ENCODE measurements at regions not wholly inside any gene's neighbourhood (a gene's known extent, or its start where the extent isn't known, plus 50 kb on each side); places are given as distances from the start of the nearest gene placed in this dataset.

GRCh38 chr11:70566768-70567530 is 168.6 kb downstream of the CTTN start:
- H3K4me1 ChIP-seq (ENCODE audit: insufficient read depth, low read length), result peaks cover 12% of the 10 kb centered on the region
- H3K4me3 ChIP-seq (ENCODE audit: low read depth in 1 of 2, low read length in 2 of 2), result no peak overlapping the region
- no peak overlapping the region for H3K27ac ChIP-seq (ENCODE audit: low read depth, low read length)

GRCh38 chr11:70567680-70568034 is 169.3 kb downstream of the CTTN start:
- peaks cover 12% of the 10 kb centered on the region for H3K4me1 ChIP-seq (ENCODE audit: insufficient read depth, low read length)
- H3K9ac ChIP-seq (ENCODE audit: low read length), result no peak overlapping the region
- H3K4me3 ChIP-seq (ENCODE audit: low read depth in 1 of 2, low read length in 2 of 2), result peak overlapping the region; percentile 52 to 76
- no peaks in the 10 kb centered on the region for H3K36me3 ChIP-seq (ENCODE audit: insufficient read depth, low read length)
- H3K27ac ChIP-seq (ENCODE audit: low read depth, low read length), result no peak overlapping the region
- no peaks in the 10 kb centered on the region for H3K27me3 ChIP-seq (ENCODE audit: control insufficient read depth in 1 of 2, insufficient read depth in 2 of 2, low read length in 2 of 2)
- H3K9me3 ChIP-seq (ENCODE audit: low read length), result no peaks in the 10 kb centered on the region

More at GRCh38 chr11:70566768-70567530, 168.6 kb downstream of the CTTN start:
- Histone ChIP-seq H3K9me3 (ENCODE audit: low read length) (no peaks in the 10 kb centered on the region), H3K27me3 (ENCODE audit: control insufficient read depth in 1 of 2, insufficient read depth in 2 of 2, low read length in 2 of 2) (no peaks in the 10 kb centered on the region), H3K36me3 (ENCODE audit: insufficient read depth, low read length) (no peaks in the 10 kb centered on the region), H3K9ac (ENCODE audit: low read length) (no peak overlapping the region)

- no peaks in the 10 kb centered on the region for H3K36me3 ChIP-seq (ENCODE audit: insufficient read depth, low read length)
- no peaks in the 10 kb centered on the region for H3K27me3 ChIP-seq (ENCODE audit: control insufficient read depth in 1 of 2, insufficient read depth in 2 of 2, low read length in 2 of 2)
- H3K9me3 ChIP-seq (ENCODE audit: low read length), result no peaks in the 10 kb centered on the region
- H3K4me1 ChIP-seq (ENCODE audit: insufficient read depth, low read length), result peaks cover 12% of the 10 kb centered on the region
- peak overlapping the region; percentile 52 to 76 for H3K4me3 ChIP-seq (ENCODE audit: low read depth in 1 of 2, low read length in 2 of 2)
- no peak overlapping the region for H3K9ac ChIP-seq (ENCODE audit: low read length)
- peak overlapping the region; percentile 56 for H3K27ac ChIP-seq (ENCODE audit: low read depth, low read length)
Measured at GRCh38 chr11:70568035-70568813, 169.9 kb downstream of the CTTN start.

- no peak overlapping the region for H3K4me3 ChIP-seq (ENCODE audit: low read depth in 1 of 2, low read length in 2 of 2)
- H3K9ac ChIP-seq (ENCODE audit: low read length), result no peak overlapping the region
- no peaks in the 10 kb centered on the region for H3K9me3 ChIP-seq (ENCODE audit: low read length)
- no peak overlapping the region for H3K27ac ChIP-seq (ENCODE audit: low read depth, low read length)
- H3K27me3 ChIP-seq (ENCODE audit: control insufficient read depth in 1 of 2, insufficient read depth in 2 of 2, low read length in 2 of 2), result no peaks in the 10 kb centered on the region
- H3K36me3 ChIP-seq (ENCODE audit: insufficient read depth, low read length), result no peaks in the 10 kb centered on the region
- H3K4me1 ChIP-seq (ENCODE audit: insufficient read depth, low read length), result peaks cover 12% of the 10 kb centered on the region
Measured at GRCh38 chr11:70568814-70569617, 170.7 kb downstream of the CTTN start.

GRCh38 chr11:70569618-70569890 is 171.2 kb downstream of the CTTN start:
- Histone ChIP-seq H3K36me3 (ENCODE audit: insufficient read depth, low read length) (no peaks in the 10 kb centered on the region), H3K9ac (ENCODE audit: low read length) (no peak overlapping the region), H3K4me3 (ENCODE audit: low read depth in 1 of 2, low read length in 2 of 2) (no peak overlapping the region), H3K4me1 (ENCODE audit: insufficient read depth, low read length) (peaks cover 12% of the 10 kb centered on the region), H3K27ac (ENCODE audit: low read depth, low read length) (no peak overlapping the region), H3K9me3 (ENCODE audit: low read length) (no peaks in the 10 kb centered on the region), H3K27me3 (ENCODE audit: control insufficient read depth in 1 of 2, insufficient read depth in 2 of 2, low read length in 2 of 2) (no peaks in the 10 kb centered on the region)

- no peaks in the 10 kb centered on the region for H3K36me3 ChIP-seq (ENCODE audit: insufficient read depth, low read length)
- no peaks in the 10 kb centered on the region for H3K27me3 ChIP-seq (ENCODE audit: control insufficient read depth in 1 of 2, insufficient read depth in 2 of 2, low read length in 2 of 2)
- no peak overlapping the region for H3K27ac ChIP-seq (ENCODE audit: low read depth, low read length)
- H3K4me3 ChIP-seq (ENCODE audit: low read depth in 1 of 2, low read length in 2 of 2), result no peak overlapping the region
- no peaks in the 10 kb centered on the region for H3K9me3 ChIP-seq (ENCODE audit: low read length)
- H3K4me1 ChIP-seq (ENCODE audit: insufficient read depth, low read length), result peaks cover 12% of the 10 kb centered on the region
- H3K9ac ChIP-seq (ENCODE audit: low read length), result no peak overlapping the region
Measured at GRCh38 chr11:70569996-70570692, 171.8 kb downstream of the CTTN start.

- no peaks in the 10 kb centered on the region for H3K36me3 ChIP-seq (ENCODE audit: insufficient read depth, low read length)
- H3K27ac ChIP-seq (ENCODE audit: low read depth, low read length), result no peak overlapping the region
- no peaks in the 10 kb centered on the region for H3K9me3 ChIP-seq (ENCODE audit: low read length)
- no peaks in the 10 kb centered on the region for H3K27me3 ChIP-seq (ENCODE audit: control insufficient read depth in 1 of 2, insufficient read depth in 2 of 2, low read length in 2 of 2)
- no peak overlapping the region for H3K9ac ChIP-seq (ENCODE audit: low read length)
- H3K4me3 ChIP-seq (ENCODE audit: low read depth in 1 of 2, low read length in 2 of 2), result no peak overlapping the region
- peaks cover 12% of the 10 kb centered on the region for H3K4me1 ChIP-seq (ENCODE audit: insufficient read depth, low read length)
Measured at GRCh38 chr11:70570693-70571395, 172.5 kb downstream of the CTTN start.

- no peak overlapping the region for H3K4me3 ChIP-seq (ENCODE audit: low read depth in 1 of 2, low read length in 2 of 2)
- no peaks in the 10 kb centered on the region for H3K9me3 ChIP-seq (ENCODE audit: low read length)
- H3K4me1 ChIP-seq (ENCODE audit: insufficient read depth, low read length), result peaks cover 7% of the 10 kb centered on the region
- H3K27ac ChIP-seq (ENCODE audit: low read depth, low read length), result no peak overlapping the region
- no peaks in the 10 kb centered on the region for H3K36me3 ChIP-seq (ENCODE audit: insufficient read depth, low read length)
- no peaks in the 10 kb centered on the region for H3K27me3 ChIP-seq (ENCODE audit: control insufficient read depth in 1 of 2, insufficient read depth in 2 of 2, low read length in 2 of 2)
- no peak overlapping the region for H3K9ac ChIP-seq (ENCODE audit: low read length)
Measured at GRCh38 chr11:70572974-70573260, 174.6 kb downstream of the CTTN start.

- Histone ChIP-seq H3K9ac (ENCODE audit: low read length) (no peak overlapping the region), H3K9me3 (ENCODE audit: low read length) (no peaks in the 10 kb centered on the region), H3K36me3 (ENCODE audit: insufficient read depth, low read length) (no peaks in the 10 kb centered on the region), H3K4me3 (ENCODE audit: low read depth in 1 of 2, low read length in 2 of 2) (no peak overlapping the region), H3K4me1 (ENCODE audit: insufficient read depth, low read length) (peaks cover 4% of the 10 kb centered on the region), H3K27ac (ENCODE audit: low read depth, low read length) (no peak overlapping the region), H3K27me3 (ENCODE audit: control insufficient read depth in 1 of 2, insufficient read depth in 2 of 2, low read length in 2 of 2) (no peaks in the 10 kb centered on the region)
Measured at GRCh38 chr11:70573701-70574151, 175.4 kb downstream of the CTTN start.

- H3K4me3 ChIP-seq (ENCODE audit: low read depth in 1 of 2, low read length in 2 of 2), result no peak overlapping the region
- H3K27ac ChIP-seq (ENCODE audit: low read depth, low read length), result no peak overlapping the region
- no peak overlapping the region for H3K9ac ChIP-seq (ENCODE audit: low read length)
- H3K4me1 ChIP-seq (ENCODE audit: insufficient read depth, low read length), result no peaks in the 10 kb centered on the region
- no peaks in the 10 kb centered on the region for H3K9me3 ChIP-seq (ENCODE audit: low read length)
- no peaks in the 10 kb centered on the region for H3K36me3 ChIP-seq (ENCODE audit: insufficient read depth, low read length)
- H3K27me3 ChIP-seq (ENCODE audit: control insufficient read depth in 1 of 2, insufficient read depth in 2 of 2, low read length in 2 of 2), result no peaks in the 10 kb centered on the region
Measured at GRCh38 chr11:70574725-70575347, 176.5 kb downstream of the CTTN start.

All from muscle layer of colon (tissue), 2 donors.